ENCODE measurements at regions not wholly inside any gene's neighbourhood (a gene's known extent, or its start where the extent isn't known, plus 50 kb on each side); places are given as distances from the start of the nearest gene placed in this dataset.

GRCh38 chr5:77560677-77561263 lies 68.7 kb upstream of the WDR41 start:
- Histone ChIP-seq H3K27ac (no peak overlapping the region), H3K4me1 (no peaks in the 10 kb centered on the region), H3K27me3 (no peaks in the 10 kb centered on the region), H3K9me3 (no peaks in the 10 kb centered on the region), H3K4me3 (no peak overlapping the region), H3K36me3 (no peaks in the 10 kb centered on the region)
- no peak for DNase-seq (ENCODE audit: low spot score in 2 of 2)
- intact Hi-C loops (cut with DNase I): no loop called here
- TF ChIP-seq, protein P1, sequence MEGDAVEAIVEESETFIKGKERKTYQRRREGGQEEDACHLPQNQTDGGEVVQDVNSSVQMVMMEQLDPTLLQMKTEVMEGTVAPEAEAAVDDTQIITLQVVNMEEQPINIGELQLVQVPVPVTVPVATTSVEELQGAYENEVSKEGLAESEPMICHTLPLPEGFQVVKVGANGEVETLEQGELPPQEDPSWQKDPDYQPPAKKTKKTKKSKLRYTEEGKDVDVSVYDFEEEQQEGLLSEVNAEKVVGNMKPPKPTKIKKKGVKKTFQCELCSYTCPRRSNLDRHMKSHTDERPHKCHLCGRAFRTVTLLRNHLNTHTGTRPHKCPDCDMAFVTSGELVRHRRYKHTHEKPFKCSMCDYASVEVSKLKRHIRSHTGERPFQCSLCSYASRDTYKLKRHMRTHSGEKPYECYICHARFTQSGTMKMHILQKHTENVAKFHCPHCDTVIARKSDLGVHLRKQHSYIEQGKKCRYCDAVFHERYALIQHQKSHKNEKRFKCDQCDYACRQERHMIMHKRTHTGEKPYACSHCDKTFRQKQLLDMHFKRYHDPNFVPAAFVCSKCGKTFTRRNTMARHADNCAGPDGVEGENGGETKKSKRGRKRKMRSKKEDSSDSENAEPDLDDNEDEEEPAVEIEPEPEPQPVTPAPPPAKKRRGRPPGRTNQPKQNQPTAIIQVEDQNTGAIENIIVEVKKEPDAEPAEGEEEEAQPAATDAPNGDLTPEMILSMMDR (IDR thresholded peaks at IDR 0.05): peak in 1 of 3 experiments; percentile 12

DNA sequence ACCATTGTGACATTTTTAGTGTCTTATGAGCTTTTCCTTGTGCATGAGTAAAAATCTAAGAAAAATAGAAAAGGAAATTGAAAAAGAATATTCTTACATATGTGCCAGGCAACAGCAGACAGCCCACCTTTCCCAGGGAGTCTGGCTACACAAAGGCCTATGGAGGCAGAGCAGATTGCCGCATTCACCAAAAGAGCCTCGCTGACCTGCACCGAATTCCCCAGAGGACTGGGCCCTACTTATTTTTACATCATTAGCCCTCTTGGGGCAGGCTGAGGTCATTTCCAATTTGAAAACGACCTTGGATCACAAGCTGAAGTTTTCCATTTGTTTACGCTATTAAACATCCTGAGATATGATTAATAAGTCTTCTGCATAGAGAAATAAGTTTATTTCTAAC lies 66.2 kb upstream of the WDR41 start:
- no peak for DNase-seq (ENCODE audit: low spot score in 2 of 2)
- no peaks in the 10 kb centered on the region for H3K4me1 ChIP-seq
- TF ChIP-seq, protein P1 (IDR thresholded peaks at IDR 0.05): no peak
- no peak overlapping the region for H3K4me3 ChIP-seq
- no peak overlapping the region for H3K27ac ChIP-seq
- H3K9me3 ChIP-seq: no peaks in the 10 kb centered on the region
- H3K36me3 ChIP-seq: no peaks in the 10 kb centered on the region
- intact Hi-C loops (cut with DNase I): no loop called here
- H3K27me3 ChIP-seq: no peaks in the 10 kb centered on the region

DNA sequence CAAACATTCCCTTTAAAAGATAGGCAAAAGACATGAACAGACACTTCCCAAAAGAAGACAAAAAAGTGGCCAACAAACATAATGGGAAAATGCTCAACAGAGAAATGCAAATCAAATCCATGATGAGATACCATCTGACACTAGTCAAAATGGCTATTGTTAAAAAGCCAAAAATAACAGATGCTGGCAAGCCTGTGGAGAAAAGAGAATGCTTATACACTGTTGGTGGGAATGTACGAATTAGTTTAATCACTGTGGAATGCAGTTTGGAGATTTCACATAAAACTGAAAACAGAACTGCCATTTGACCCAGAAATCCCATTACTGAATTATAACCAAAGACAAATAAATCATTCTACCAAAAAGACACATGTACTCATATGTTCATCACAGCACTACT lies 58.3 kb upstream of the WDR41 start:
- intact Hi-C loops (cut with DNase I): no loop called here
- DNase-seq (ENCODE audit: low spot score in 2 of 2): no peak
- H3K36me3 ChIP-seq: no peaks in the 10 kb centered on the region
- H3K27ac ChIP-seq: no peak overlapping the region
- H3K4me3 ChIP-seq: no peak overlapping the region
- H3K4me1 ChIP-seq: no peaks in the 10 kb centered on the region
- TF ChIP-seq, protein P1 (IDR thresholded peaks at IDR 0.05): no peak
- no peaks in the 10 kb centered on the region for H3K9me3 ChIP-seq
- H3K27me3 ChIP-seq: no peaks in the 10 kb centered on the region

- Histone ChIP-seq H3K27me3 (no peaks in the 10 kb centered on the region), H3K4me1 (no peaks in the 10 kb centered on the region), H3K4me3 (no peak overlapping the region), H3K9me3 (no peaks in the 10 kb centered on the region), H3K36me3 (no peaks in the 10 kb centered on the region), H3K27ac (no peak overlapping the region)
- intact Hi-C loops (cut with DNase I): no loop called here
- TF ChIP-seq, protein P1 (IDR thresholded peaks at IDR 0.05): no peak
- DNase-seq (ENCODE audit: low spot score in 2 of 2): no peak
These were observed 53.2 kb upstream of the WDR41 start for GRCh38 chr5:77545285-77545684.

All from ascending aorta (tissue), 2 donors.